ENCODE measurements at regions not wholly inside any gene's neighbourhood (a gene's known extent, or its start where the extent isn't known, plus 50 kb on each side); places are given as distances from the start of the nearest gene placed in this dataset.
A peak's percentile ranks its signal among the peaks of the same experiment; 100 is the strongest.

DNA sequence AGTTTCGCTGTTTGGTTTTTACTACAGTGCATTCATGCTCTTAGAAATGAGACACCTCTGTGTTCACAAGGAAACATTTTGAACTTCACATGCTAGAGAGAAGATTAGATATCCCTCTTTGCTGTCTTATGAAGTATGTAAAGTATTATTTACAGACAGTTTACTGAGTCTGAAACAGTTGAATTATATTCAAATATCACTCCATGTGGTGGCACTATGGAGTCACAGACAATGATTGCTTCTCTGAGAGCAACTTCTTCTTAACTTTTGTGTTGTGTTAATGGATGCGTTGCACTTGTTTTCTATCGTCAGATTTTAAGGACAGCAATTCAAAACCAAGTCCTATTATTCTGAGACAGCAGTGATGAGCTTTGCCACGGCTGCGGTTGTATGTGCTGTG is 823.6 kb downstream of the GALR1 start:
- Histone ChIP-seq H3K4me3 (no peak overlapping the region), H3K27ac (no peak overlapping the region), H3K27me3 (ENCODE audit: low read depth) (no peaks in the 10 kb centered on the region), H3K4me1 (peaks cover 12% of the 10 kb centered on the region), H3K36me3 (no peaks in the 10 kb centered on the region), H3K9me3 (no peaks in the 10 kb centered on the region)
- ATAC-seq (no peak), DNase-seq (no peak)
- intact Hi-C loops (cut with DNase I): no loop called here
- TF ChIP-seq, protein P1, sequence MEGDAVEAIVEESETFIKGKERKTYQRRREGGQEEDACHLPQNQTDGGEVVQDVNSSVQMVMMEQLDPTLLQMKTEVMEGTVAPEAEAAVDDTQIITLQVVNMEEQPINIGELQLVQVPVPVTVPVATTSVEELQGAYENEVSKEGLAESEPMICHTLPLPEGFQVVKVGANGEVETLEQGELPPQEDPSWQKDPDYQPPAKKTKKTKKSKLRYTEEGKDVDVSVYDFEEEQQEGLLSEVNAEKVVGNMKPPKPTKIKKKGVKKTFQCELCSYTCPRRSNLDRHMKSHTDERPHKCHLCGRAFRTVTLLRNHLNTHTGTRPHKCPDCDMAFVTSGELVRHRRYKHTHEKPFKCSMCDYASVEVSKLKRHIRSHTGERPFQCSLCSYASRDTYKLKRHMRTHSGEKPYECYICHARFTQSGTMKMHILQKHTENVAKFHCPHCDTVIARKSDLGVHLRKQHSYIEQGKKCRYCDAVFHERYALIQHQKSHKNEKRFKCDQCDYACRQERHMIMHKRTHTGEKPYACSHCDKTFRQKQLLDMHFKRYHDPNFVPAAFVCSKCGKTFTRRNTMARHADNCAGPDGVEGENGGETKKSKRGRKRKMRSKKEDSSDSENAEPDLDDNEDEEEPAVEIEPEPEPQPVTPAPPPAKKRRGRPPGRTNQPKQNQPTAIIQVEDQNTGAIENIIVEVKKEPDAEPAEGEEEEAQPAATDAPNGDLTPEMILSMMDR (IDR thresholded peaks at IDR 0.05): peak; percentile 19

DNA sequence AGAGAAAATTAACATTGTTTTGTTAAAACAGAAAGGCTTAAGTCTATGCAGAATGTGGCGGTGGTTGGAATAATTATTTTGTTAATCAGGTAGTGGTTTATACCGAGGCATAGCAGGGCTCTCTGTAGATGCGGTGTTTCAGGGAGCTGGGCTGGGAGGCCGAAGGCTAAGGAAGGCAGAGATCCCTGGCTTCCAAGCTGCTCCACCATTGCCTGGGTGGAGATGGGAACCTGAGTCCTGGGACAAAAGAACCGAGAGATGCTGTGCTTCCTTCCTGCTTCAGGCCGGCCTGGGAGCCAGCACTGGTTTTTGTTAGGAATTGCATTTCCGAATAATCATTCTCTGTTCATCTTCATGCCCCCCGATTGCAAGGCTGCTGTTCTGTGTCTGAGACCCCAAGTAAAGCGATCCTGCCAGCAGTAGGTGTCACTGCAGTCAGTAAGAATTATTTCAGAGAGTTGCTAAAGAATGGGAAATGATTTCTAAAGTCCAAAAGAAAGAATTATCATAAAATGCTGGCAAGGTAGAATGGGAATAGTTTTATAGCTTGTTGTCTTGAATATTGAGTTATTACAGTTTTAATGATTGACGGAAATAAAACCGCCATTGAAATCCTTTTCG is 824.9 kb downstream of the GALR1 start:
- no peaks in the 10 kb centered on the region for H3K36me3 ChIP-seq
- H3K9me3 ChIP-seq: no peaks in the 10 kb centered on the region
- ATAC-seq (no peak), DNase-seq (no peak)
- TF ChIP-seq, protein P1 (IDR thresholded peaks at IDR 0.05): peak; percentile 18
- H3K4me3 ChIP-seq: no peak overlapping the region
- peaks cover 12% of the 10 kb centered on the region for H3K4me1 ChIP-seq
- no peaks in the 10 kb centered on the region for H3K27me3 ChIP-seq (ENCODE audit: low read depth)
- no peak overlapping the region for H3K27ac ChIP-seq
- intact Hi-C loops (cut with DNase I): no loop called here

DNA sequence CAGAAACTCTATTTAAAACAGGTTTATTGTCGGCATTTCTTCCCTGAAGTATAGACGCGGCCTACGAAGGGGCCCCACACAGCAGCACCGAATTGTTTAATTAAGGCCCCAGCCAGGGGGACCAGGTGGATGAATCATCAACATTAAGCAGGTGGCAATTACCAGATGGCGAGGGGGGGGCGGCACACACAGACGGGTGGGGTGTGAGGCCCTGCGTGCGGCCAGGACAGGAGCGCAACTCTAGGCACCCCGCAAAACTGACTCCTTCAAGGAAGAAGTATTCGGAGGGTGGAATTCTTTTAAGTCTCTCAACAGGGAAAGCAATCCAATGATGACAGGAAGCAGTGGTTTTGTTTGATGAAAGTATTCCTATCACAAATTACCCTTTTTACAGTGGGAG is 830.4 kb downstream of the GALR1 start:
- DNase-seq: no peak
- TF ChIP-seq, protein P1 (IDR thresholded peaks at IDR 0.05): no peak

DNA sequence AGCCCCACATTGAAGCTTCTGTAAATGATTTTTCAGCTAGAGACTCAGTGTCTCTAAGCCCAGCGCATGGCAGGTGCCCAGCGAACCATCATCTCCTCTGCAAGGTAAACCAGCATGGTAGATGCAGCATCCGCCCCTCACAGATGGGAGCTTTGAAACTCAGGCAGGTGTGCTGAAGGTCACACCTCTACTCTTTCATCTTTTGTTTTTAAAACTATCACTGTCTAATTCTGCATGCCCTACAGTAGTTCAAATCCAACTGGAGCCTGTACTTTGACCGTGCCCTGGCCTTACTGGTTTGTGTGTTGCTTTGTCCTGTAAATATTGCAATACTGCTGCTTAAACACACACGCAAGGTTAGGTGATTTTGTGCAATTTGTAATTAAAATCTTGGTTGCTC is 831.1 kb downstream of the GALR1 start:
- Histone ChIP-seq H3K27me3 (ENCODE audit: low read depth) (no peaks in the 10 kb centered on the region), H3K4me1 (no peaks in the 10 kb centered on the region), H3K9me3 (no peaks in the 10 kb centered on the region), H3K27ac (no peak overlapping the region), H3K36me3 (no peaks in the 10 kb centered on the region), H3K4me3 (no peak overlapping the region)
- intact Hi-C loops (cut with DNase I): no loop called here
- ATAC-seq (no peak), DNase-seq (no peak)
- TF ChIP-seq, protein P1 (IDR thresholded peaks at IDR 0.05): no peak

More for the DNA sequence above, 830.4 kb downstream of the GALR1 start:
- Histone ChIP-seq H3K27ac (no peak overlapping the region), H3K27me3 (ENCODE audit: low read depth) (no peaks in the 10 kb centered on the region), H3K4me1 (no peaks in the 10 kb centered on the region), H3K9me3 (no peaks in the 10 kb centered on the region), H3K36me3 (no peaks in the 10 kb centered on the region), H3K4me3 (no peak overlapping the region)
- intact Hi-C loops (cut with DNase I): no loop called here
- ATAC-seq: no peak

DNA sequence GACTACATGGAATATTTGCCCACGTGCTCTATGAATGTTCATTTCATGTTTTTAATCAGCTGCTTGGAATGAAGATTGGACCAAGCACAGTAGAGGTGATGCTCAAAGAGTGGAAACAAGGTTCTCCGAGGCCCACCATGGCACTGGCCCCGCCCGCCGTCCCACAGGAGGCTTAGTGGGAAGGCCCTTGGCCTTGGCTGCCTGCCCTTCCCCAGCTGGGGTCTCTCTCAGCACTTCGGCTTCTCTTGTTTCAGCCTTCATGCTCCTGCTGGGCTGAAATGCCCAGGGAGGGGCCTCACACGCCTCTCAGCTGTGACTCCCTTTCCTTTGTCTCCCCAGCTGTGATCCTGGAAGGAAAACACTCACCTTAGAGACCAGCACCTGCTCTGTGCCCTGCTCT is 833.2 kb downstream of the GALR1 start:
- H3K36me3 ChIP-seq: no peaks in the 10 kb centered on the region
- TF ChIP-seq, protein P1 (IDR thresholded peaks at IDR 0.05): no peak
- DNase-seq (no peak), ATAC-seq (no peak)
- intact Hi-C loops (cut with DNase I): no loop called here
- no peak overlapping the region for H3K4me3 ChIP-seq
- H3K27me3 ChIP-seq (ENCODE audit: low read depth): no peaks in the 10 kb centered on the region
- no peaks in the 10 kb centered on the region for H3K4me1 ChIP-seq
- no peaks in the 10 kb centered on the region for H3K9me3 ChIP-seq
- H3K27ac ChIP-seq: no peak overlapping the region

Data from lower lobe of right lung (tissue), 2 donors.